Omental fat pad (tissue), 3 donors: ENCODE measurements at regions not wholly inside any gene's neighbourhood (a gene's known extent, or its start where the extent isn't known, plus 50 kb on each side); places are given as distances from the start of the nearest gene placed in this dataset.
"Not testable (repeated sequence)": the region's sequence is repeated elsewhere in the genome, so short reads cannot be mapped to it uniquely, and the experiment has no call there.

Experiments
- ATAC-seq: fragments of 150-250 bp; one replicate; pipeline ENCODE4 v1.9.1; 2016; ENCODE audit warnings: mild to moderate bottlenecking, moderate library complexity; ENCODE audit not compliant: low FRiP score
- DNase-seq: peaks from one replicate; pipeline ENCODE4 v3.0.0-alpha.2; 2019; ENCODE audit warnings: low spot score
- CTCF ChIP-seq, 3 donors: fragments of 450-650 bp; IDR thresholded peaks; one replicate each; pipeline ENCODE4 v1.5.1; 2016 to 2017; ENCODE audit warnings: antibody characterized with exemption in 3 of 3, mild to moderate bottlenecking in 3 of 3, moderate library complexity in 2 of 3

GRCh38 chr12:91455321-91455720 lies 272.7 kb upstream of the DCN start:
- TF ChIP-seq CTCF (IDR thresholded peaks at IDR 0.05) = no peak
- ATAC-seq (no peak), DNase-seq (no peak)

GRCh38 chr12:91454179-91454578 lies 271.6 kb upstream of the DCN start:
- ATAC-seq (no peak), DNase-seq (no peak)
- no peak for TF ChIP-seq CTCF (IDR thresholded peaks at IDR 0.05)

GRCh38 chr12:91452464-91452863 lies 269.8 kb upstream of the DCN start:
- not testable (repeated sequence) for DNase-seq, ATAC-seq

- ATAC-seq (no peak), DNase-seq (no peak)
- no peak for TF ChIP-seq CTCF (IDR thresholded peaks at IDR 0.05)
These were observed 259.7 kb upstream of the DCN start for GRCh38 chr12:91441993-91442952.

GRCh38 chr12:91441246-91441645 lies 258.6 kb upstream of the DCN start:
- DNase-seq (no peak), ATAC-seq (no peak)
- TF ChIP-seq CTCF (IDR thresholded peaks at IDR 0.05) = no peak

- DNase-seq (no peak), ATAC-seq (no peak)
- TF ChIP-seq CTCF (IDR thresholded peaks at IDR 0.05) = no peak
These were observed 251.5 kb upstream of the DCN start for GRCh38 chr12:91434081-91434480.

GRCh38 chr12:91432755-91433154 lies 250.1 kb upstream of the DCN start:
- no peak for TF ChIP-seq CTCF (IDR thresholded peaks at IDR 0.05)
- DNase-seq (no peak), ATAC-seq (no peak)
